GM12875 (cell line): ENCODE measurements at regions not wholly inside any gene's neighbourhood (a gene's known extent, or its start where the extent isn't known, plus 50 kb on each side); places are given as distances from the start of the nearest gene placed in this dataset.

Source experiments
- H3K4me3 ChIP-seq: one replicate; pipeline ENCODE4 v1.5.1; 2011; ENCODE audit warnings: low read depth, low read length, control low read depth
- TF ChIP-seq, protein P1 (sequence below): IDR thresholded peaks from 2 replicates; pipeline ENCODE4 v1.5.1; 2011; ENCODE audit warnings: low read depth, mild to moderate bottlenecking, control low read depth, inconsistent platforms, low read length, moderate library complexity, borderline replicate concordance; ENCODE audit not compliant: insufficient read depth

DNA sequence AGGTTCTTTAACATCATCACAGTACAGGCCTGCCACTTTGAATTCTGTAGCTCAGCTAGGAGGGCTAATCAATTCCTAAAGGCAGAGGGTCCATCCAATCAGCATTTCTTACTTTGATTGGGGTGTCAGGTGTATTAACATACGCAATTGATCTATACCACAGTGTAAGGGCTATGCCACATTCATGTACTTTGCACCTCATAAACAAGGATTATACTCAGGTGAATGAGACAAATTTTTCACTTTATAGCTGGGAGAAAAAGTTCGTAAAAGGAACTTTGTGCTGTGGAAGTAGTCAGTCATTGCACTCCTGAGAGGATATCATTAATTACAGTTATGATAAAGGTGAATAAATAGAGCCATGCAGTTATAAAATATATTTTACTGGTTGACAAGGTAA lies 119.9 kb upstream of the AHR start:
- TF ChIP-seq, protein P1, sequence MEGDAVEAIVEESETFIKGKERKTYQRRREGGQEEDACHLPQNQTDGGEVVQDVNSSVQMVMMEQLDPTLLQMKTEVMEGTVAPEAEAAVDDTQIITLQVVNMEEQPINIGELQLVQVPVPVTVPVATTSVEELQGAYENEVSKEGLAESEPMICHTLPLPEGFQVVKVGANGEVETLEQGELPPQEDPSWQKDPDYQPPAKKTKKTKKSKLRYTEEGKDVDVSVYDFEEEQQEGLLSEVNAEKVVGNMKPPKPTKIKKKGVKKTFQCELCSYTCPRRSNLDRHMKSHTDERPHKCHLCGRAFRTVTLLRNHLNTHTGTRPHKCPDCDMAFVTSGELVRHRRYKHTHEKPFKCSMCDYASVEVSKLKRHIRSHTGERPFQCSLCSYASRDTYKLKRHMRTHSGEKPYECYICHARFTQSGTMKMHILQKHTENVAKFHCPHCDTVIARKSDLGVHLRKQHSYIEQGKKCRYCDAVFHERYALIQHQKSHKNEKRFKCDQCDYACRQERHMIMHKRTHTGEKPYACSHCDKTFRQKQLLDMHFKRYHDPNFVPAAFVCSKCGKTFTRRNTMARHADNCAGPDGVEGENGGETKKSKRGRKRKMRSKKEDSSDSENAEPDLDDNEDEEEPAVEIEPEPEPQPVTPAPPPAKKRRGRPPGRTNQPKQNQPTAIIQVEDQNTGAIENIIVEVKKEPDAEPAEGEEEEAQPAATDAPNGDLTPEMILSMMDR = no peak
- H3K4me3 ChIP-seq = no peak overlapping the region

DNA sequence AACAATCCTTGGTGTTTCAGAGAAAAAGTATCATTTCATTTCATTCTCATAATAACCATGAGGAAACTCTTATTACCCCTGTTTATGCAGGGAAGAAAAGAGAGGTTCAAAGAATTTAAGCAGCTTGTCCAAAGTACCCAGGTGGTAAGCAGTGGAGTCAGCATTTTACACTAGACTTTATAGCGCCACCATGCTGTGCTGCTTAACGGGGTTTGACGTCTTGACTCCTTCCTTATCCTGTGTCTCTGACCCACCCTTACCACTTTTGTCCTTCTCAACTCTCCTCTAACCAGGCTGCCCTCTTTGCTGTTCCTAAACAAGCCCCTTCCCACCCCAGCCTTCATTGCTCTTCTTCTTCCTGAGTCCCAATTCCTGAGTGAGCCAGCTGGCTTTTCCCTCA lies 117.0 kb upstream of the AHR start:
- no peak overlapping the region for H3K4me3 ChIP-seq
- TF ChIP-seq, protein P1 = no peak

DNA sequence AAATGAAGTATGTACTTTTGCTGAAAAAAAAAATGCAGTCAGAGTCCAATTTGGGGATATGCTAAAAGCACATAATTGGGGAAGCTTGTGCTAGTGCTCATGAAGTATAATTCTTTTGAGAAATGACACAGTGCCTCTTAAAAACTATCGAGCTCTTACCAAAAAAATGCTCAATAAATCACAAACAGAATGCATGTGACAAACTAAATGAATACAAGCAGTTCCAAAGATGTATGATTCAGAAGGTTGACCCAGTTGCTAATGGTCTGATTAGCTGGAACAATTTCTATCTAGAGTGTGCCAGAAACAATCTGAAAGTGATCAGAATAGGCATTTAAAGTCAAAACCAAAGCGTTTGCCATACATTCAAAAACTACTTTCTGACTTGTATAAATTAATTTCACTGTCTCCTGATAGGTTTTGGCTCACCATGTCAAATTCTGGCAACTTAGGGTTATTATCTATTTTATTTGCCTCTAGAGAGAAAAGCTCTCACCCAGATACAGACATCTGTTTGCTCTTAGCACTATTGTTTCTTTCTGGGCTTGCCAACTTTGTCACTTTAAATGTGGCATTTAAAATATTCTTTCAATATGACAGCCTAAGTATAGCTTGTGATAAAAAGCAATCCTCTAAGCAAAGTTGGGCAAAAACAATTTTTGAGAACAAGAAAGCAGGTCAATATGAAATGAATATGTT lies 114.7 kb upstream of the AHR start:
- H3K4me3 ChIP-seq = no peak overlapping the region
- TF ChIP-seq, protein P1 = no peak

DNA sequence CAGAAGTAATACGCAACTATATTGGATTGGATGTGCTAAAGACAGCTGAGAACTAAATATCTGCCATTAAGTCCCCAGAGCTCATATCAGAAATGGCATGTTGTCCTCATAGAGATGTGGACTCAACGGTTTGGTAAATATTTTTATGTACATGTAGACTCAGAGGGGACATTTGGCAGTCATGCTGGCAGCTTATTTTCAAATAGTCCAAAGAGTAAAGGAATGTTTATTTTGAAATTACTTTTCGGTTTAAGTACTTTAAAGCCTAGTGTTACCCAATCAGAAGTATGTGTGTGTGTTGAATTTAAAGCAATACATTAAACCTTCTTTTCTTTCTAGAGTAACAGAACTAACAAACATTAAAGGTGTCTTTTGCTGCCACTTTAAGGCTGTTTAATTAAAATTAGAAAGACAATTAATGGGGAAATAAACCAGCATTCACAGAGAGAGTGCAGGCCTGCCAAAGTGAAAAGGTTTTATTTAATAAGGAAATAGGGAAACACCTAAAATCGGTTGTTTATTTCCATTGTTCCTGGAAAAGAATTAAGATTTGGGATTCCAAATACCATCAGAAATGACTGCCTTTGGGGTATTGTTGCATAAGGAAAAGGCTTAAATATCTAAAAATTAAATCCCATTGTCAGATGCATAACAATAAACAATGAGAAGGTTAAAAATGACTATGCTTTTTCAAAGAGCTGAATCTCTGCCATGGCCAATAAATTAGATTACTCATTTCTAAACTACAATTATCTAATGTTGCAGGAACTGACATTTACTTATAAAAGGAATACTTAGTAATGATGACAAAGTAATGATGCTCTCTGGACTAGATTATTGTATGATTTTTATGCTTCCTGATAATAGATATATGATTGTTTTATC lies 113.4 kb upstream of the AHR start:
- TF ChIP-seq, protein P1 = no peak
- no peak overlapping the region for H3K4me3 ChIP-seq

DNA sequence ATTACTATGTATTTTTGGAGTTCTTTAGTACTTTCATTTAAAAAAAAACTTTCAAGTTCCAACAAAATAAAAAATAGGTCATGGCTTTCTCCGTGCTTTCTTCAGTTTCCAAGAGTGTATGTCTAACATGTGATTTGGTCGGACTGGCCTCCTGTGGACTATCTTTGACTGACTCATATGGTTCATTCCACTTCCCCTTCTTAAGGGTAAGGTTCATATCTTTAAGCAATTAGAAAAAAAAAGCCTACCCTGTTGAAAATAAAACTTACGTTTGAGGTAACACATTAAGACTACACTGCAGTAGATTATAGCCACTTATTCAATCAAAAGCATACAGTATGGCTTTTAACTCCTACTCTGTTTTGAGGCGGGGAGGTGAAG lies 112.8 kb upstream of the AHR start:
- TF ChIP-seq, protein P1 = no peak
- no peak overlapping the region for H3K4me3 ChIP-seq

DNA sequence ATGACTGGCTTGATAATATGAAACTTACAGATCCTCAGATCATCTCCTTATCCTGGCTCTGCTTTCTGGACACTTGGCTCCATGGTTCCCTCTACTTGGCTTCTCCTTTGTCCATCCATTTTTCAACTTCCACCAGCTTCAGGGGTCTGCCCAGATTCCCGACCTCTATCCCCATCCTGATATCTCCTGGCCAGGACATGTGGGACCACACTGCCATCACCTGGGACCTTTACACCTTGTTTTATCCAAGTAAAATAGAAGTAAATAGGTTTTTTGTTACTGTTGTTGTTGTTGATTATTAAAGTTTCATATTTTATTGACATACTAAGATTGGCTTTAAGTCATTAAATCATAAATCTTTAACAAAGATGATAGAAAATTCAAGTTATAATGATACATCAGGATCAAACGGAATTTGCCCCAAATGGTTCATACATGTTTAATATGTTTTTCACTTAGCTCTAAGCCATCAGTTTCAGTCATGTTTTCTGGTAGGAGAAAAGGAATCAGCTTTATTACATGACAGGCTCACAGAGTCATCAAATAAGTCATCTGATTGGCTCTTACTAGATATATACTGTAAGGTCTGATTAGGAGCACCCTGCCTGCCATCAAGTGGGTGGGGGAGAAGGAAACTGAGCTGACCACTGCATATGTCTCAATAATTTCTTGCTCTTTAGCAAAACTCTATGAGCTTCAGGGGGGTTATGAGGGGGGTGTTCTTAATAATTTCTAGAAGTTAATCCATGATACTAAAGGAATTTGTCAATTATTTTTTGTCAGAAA lies 111.5 kb upstream of the AHR start:
- no peak overlapping the region for H3K4me3 ChIP-seq
- TF ChIP-seq, protein P1 = no peak
